ENCODE measurements at regions not wholly inside any gene's neighbourhood (a gene's known extent, or its start where the extent isn't known, plus 50 kb on each side); places are given as distances from the start of the nearest gene placed in this dataset.

GRCh38 chrX:39337451-39337850 lies 536.2 kb downstream of the MID1IP1 start:
- no peak for TF ChIP-seq CTCF (IDR thresholded peaks at IDR 0.05; ENCODE audit: insufficient read depth, low read length, poor library complexity, severe bottlenecking)
- TF ChIP-seq EZH2phosphoT487 (conservative IDR thresholded peaks at IDR 0.05; ENCODE audit: low read length), result no peak
